ENCODE measurements at regions not wholly inside any gene's neighbourhood (a gene's known extent, or its start where the extent isn't known, plus 50 kb on each side); places are given as distances from the start of the nearest gene placed in this dataset.
A peak's percentile ranks its signal among the peaks of the same experiment; 100 is the strongest.
"Not testable (repeated sequence)": the region's sequence is repeated elsewhere in the genome, so short reads cannot be mapped to it uniquely, and the experiment has no call there.

DNA sequence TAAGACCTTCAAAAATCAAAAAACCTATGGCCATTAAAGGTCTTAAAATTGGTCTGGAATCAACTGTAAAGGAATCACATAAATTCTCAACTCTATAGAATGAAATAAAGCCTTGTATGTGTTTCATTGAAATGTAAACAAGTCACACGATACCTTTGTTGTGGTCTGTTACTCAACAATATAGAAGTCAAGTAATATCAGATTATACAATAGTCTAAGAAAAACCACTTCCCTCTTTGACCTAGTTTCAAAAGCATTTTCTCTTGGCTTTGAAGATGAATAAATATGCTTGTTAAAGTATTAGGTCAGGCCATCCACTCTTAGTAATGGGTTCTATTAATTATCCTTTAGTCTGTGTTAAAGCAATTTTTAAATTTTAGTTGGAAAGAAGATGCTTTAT lies 79.8 kb upstream of the DIO2 start:
- no peaks in the 10 kb centered on the region for H3K4me1 ChIP-seq
- TF ChIP-seq, protein P1, sequence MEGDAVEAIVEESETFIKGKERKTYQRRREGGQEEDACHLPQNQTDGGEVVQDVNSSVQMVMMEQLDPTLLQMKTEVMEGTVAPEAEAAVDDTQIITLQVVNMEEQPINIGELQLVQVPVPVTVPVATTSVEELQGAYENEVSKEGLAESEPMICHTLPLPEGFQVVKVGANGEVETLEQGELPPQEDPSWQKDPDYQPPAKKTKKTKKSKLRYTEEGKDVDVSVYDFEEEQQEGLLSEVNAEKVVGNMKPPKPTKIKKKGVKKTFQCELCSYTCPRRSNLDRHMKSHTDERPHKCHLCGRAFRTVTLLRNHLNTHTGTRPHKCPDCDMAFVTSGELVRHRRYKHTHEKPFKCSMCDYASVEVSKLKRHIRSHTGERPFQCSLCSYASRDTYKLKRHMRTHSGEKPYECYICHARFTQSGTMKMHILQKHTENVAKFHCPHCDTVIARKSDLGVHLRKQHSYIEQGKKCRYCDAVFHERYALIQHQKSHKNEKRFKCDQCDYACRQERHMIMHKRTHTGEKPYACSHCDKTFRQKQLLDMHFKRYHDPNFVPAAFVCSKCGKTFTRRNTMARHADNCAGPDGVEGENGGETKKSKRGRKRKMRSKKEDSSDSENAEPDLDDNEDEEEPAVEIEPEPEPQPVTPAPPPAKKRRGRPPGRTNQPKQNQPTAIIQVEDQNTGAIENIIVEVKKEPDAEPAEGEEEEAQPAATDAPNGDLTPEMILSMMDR (IDR thresholded peaks at IDR 0.05), result no peak
- H3K36me3 ChIP-seq (ENCODE audit: insufficient read depth in 1 of 2, low read depth in 1 of 2), result no peaks in the 10 kb centered on the region
- ATAC-seq, result no peak
- H3K9me3 ChIP-seq, result no peaks in the 10 kb centered on the region
- no peak overlapping the region for H3K4me3 ChIP-seq
- intact Hi-C loops (cut with DNase I), result no loop called here
- no peaks in the 10 kb centered on the region for H3K27me3 ChIP-seq (ENCODE audit: insufficient read depth in 3 of 3, low read length in 2 of 3)
- 67 to 89% (median 77%) methylated on average over 1 of the region's 1 CpG for WGBS, 3 donors
- no peak for DNase-seq
- no peak overlapping the region for H3K27ac ChIP-seq

DNA sequence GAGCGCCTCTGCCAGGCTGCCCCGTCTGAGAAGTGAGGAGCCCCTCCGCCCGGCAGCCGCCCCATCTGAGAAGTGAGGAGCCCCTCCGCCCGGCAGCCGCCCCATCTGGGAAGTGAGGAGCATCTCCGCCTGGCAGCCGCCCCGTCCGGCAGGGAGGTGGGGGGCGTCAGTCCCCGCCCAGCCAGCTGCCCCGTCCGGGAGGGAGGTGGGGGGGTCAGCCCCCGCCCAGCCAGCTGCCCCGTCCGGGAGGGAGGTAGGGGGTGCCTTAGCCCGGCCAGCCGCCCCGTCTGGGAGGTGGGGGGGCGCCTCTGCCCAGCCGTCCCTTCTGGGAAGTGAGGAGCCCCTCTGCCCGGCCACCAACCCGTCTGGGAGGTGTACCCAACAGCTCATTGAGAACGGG lies 75.4 kb upstream of the DIO2 start:
- H3K27ac ChIP-seq; H3K9me3 ChIP-seq; H3K36me3 ChIP-seq (ENCODE audit: insufficient read depth in 1 of 2, low read depth in 1 of 2); intact Hi-C loops (cut with DNase I); H3K4me3 ChIP-seq; ATAC-seq; H3K4me1 ChIP-seq; H3K27me3 ChIP-seq (ENCODE audit: insufficient read depth in 3 of 3, low read length in 2 of 3); DNase-seq: not testable (repeated sequence)
- 93 to 96% (median 93%) methylated on average over 18 to 25 of the region's 27 CpGs for WGBS, 3 donors

DNA sequence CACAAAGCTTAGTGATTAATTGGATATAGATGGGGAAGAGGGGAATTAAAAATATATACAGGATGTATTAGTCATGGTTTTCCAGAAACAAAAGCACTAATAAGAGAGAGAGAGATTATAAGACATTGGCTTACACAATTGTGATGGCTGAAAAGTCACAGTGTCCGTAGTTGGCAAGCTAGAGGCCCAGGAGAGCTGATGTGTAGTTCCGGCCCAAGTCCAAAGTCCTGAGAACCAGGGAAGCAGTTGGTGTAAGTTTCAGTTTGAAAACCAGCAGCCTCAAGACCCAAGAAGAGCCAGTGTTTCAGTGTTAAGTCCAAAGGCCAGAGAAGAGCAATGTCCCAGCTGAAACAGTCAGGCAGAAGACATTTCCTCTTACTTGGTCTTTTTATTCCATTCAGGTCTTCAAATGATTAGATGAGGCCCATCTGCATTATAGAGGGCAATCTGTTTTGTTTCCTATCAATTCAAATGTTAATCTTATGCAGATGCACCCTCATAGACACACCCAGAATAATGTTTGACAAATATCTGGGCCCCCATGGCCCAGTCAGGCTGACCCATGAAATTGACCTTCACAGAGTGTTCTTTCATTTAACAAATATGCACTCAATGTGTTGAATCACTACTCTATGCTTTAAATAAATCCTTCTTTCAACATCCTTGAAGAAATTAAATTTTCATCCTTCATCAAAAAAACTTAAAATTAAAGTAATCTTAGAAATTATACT lies 67.2 kb upstream of the DIO2 start:
- ATAC-seq (peak in 2 of 4 donors; percentile 33 to 37), DNase-seq (peak in 1 of 2 donors; percentile 30)
- Histone ChIP-seq H3K27me3 (ENCODE audit: insufficient read depth in 3 of 3, low read length in 2 of 3) (no peaks in the 10 kb centered on the region), H3K4me3 (no peak overlapping the region), H3K36me3 (ENCODE audit: insufficient read depth in 1 of 2, low read depth in 1 of 2) (no peaks in the 10 kb centered on the region), H3K4me1 (no peaks in the 10 kb centered on the region), H3K27ac (no peak overlapping the region), H3K9me3 (no peaks in the 10 kb centered on the region)
- intact Hi-C loops (cut with DNase I), result no loop called here
- 31 to 58% (median 45%) methylated on average over 2 of the region's 2 CpGs for WGBS, 3 donors
- TF ChIP-seq, protein P1 (IDR thresholded peaks at IDR 0.05), result no peak

DNA sequence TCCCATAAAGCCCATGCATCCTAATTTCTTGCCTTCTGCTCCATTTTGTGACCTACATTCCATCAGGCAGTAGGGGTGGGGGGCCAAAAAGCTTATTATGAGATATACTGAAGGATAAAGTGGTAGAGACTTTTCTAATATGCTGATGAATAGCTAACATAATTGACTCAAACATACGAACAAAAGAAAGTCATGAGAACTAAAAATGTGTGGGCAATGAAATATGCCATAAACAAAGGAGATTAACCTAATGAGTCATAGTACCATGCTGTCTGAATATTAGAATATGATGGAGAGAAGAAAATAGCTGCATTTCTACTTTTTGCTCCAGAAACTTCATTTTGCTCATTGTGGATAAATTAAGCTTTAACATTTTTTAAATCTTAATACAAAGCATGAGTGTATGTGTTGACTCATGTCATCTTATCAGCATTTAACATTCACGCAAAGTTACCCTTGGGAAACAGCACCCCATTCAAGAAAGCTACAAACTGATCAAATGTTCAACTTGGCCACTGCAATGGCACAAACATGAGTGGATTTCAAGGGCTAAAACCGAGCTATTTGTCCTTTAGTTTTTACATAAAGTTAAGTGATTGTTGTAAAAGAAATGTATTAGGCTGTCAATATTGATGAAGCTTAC lies 64.0 kb upstream of the DIO2 start:
- WGBS, 3 donors, result 62 to 87% (median 72%) methylated on average over 3 of the region's 3 CpGs
- TF ChIP-seq, protein P1 (IDR thresholded peaks at IDR 0.05), result no peak
- no peaks in the 10 kb centered on the region for H3K36me3 ChIP-seq (ENCODE audit: insufficient read depth in 1 of 2, low read depth in 1 of 2)
- no peaks in the 10 kb centered on the region for H3K27me3 ChIP-seq (ENCODE audit: insufficient read depth in 3 of 3, low read length in 2 of 3)
- no peaks in the 10 kb centered on the region for H3K4me1 ChIP-seq
- no peak for DNase-seq
- intact Hi-C loops (cut with DNase I), result no loop called here
- H3K4me3 ChIP-seq, result no peak overlapping the region
- ATAC-seq, result no peak
- no peaks in the 10 kb centered on the region for H3K9me3 ChIP-seq
- no peak overlapping the region for H3K27ac ChIP-seq

DNA sequence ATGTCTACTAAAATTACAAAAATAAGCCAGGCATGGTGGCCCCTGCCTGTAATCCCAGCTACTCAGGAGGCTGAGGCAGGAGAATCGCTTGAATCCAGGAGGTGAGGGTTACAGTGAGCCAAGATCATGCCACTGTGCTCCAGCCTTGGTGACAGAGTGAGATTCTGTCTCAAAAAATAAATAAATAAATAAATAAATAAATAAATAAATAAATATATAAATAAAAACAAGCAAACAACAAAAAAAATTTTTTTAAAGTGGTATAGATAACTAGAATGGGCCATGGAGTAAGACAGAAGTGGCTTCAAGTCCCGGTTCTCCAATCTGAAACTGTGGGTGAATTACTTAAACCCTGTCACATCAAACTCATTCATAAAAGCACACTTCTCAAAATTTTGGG lies 63.0 kb upstream of the DIO2 start:
- H3K36me3 ChIP-seq (ENCODE audit: insufficient read depth in 1 of 2, low read depth in 1 of 2); ATAC-seq; DNase-seq; H3K4me1 ChIP-seq; H3K27ac ChIP-seq; H3K9me3 ChIP-seq; H3K27me3 ChIP-seq (ENCODE audit: insufficient read depth in 3 of 3, low read length in 2 of 3); intact Hi-C loops (cut with DNase I); H3K4me3 ChIP-seq: not testable (repeated sequence)
- 93 to 96% (median 96%) methylated on average over 2 of the region's 2 CpGs for WGBS, 3 donors
